A549 (cell line): ENCODE measurements at regions not wholly inside any gene's neighbourhood (a gene's known extent, or its start where the extent isn't known, plus 50 kb on each side); places are given as distances from the start of the nearest gene placed in this dataset.

ENCODE experiments used
- ATAC-seq, 2 experiments: fragments of 200-7000 bp in 1 of 2; fragments of >200 bp in 1 of 2; cut with Nextera tagmentation in 1 of 2; cut with Tn5 transposase in 1 of 2; 3 replicates each; pipeline versions ENCODE4 v1.8.0 to v1.9.1; 2018 to 2020; ENCODE audit warnings: mild to moderate bottlenecking in 1 of 2, moderate library complexity in 1 of 2
- CTCF ChIA-PET: fragments of 300-600 bp; sonication (Branson Sonifier 250); formaldehyde crosslinking; extraction: SDS; loops from one replicate; lab custom pipeline; 2021; ENCODE audit warnings: antibody characterized with exemption, inconsistent platforms; lab: Yijun Ruan, JAX
- POLR2A ChIA-PET: fragments of 350-600 bp; formaldehyde crosslinking; extraction: SDS; loops from one replicate; lab custom pipeline; 2021; ENCODE audit warnings: antibody characterized with exemption, inconsistent platforms; lab: Yijun Ruan, JAX
- DNase-seq, 2 experiments: peaks; one replicate each; pipeline versions ENCODE4 v3.0.0 to v3.0.0-alpha.2; 2011 to 2016; ENCODE audit warnings: low read depth in 1 of 2, low spot score in 1 of 2
- FAIRE-seq: peaks from 2 replicates; lab custom pipeline; 2011; peaks lifted over from hg19 to GRCh38; lab: Jason Lieb, UNC
- H3K27ac ChIP-seq, 2 experiments: fragments of >200 bp; sonication (Bioruptor Twin); formaldehyde crosslinking; 3 replicates each; pipeline ENCODE4 v1.5.1; 2016 to 2017
- H3K4me1 ChIP-seq: fragments of >200 bp; sonication (Bioruptor Twin); formaldehyde crosslinking; 3 replicates; pipeline ENCODE4 v1.6.1; 2016
- H3K4me2 ChIP-seq: fragments of >200 bp; sonication (Bioruptor Twin); formaldehyde crosslinking; 3 replicates; pipeline ENCODE4 v1.6.1; 2016
- H3K4me3 ChIP-seq: fragments of >200 bp; sonication (Bioruptor Twin); formaldehyde crosslinking; 3 replicates; pipeline ENCODE4 v1.5.1; 2016
- H3K9me3 ChIP-seq: fragments of >200 bp; sonication (Bioruptor Twin); formaldehyde crosslinking; 3 replicates; pipeline ENCODE4 v1.6.1; 2016
- CHD2 ChIP-seq: fragments of 150-350 bp; IDR thresholded peaks from 2 replicates; pipeline ENCODE4 v1.6.1; 2014; ENCODE audit warnings: low read length; ENCODE audit not compliant: partially characterized antibody
- ESRRA ChIP-seq: fragments of 150-350 bp; IDR thresholded peaks from 2 replicates; pipeline ENCODE4 v1.6.1; 2014; ENCODE audit warnings: mild to moderate bottlenecking, low read length, borderline replicate concordance
- FOSL2 ChIP-seq, 2 experiments: fragments of 450-650 bp in 1 of 2; fragments of >200 bp in 1 of 2; sonication (Bioruptor Twin) in 1 of 2; formaldehyde crosslinking; IDR thresholded peaks; 2 replicates each; pipeline versions ENCODE4 v1.5.0 to v1.6.1; 2016 to 2020; ENCODE audit warnings: mild to moderate bottlenecking in 1 of 2, moderate library complexity in 1 of 2
- FOXS1 ChIP-seq: fragments of 250-450 bp; sonication (Bioruptor Pico); IDR thresholded peaks from 2 replicates; pipeline ENCODE4 v1.5.0; 2020; ENCODE audit warnings: mild to moderate bottlenecking, moderate library complexity
- GATA3 ChIP-seq: IDR thresholded peaks from 2 replicates; pipeline ENCODE4 v1.6.1; 2012; ENCODE audit warnings: borderline replicate concordance
- HDAC2 ChIP-seq: fragments of 200-600 bp; sonication (generic); IDR thresholded peaks from 2 replicates; pipeline ENCODE4 v1.6.1; 2016
- HOXB13 ChIP-seq: fragments of 250-450 bp; sonication (Bioruptor Pico); IDR thresholded peaks from 2 replicates; pipeline ENCODE4 v1.5.0; 2020; ENCODE audit warnings: low read depth, mild to moderate bottlenecking, moderate library complexity
- HOXB5 ChIP-seq: fragments of 250-450 bp; sonication (Bioruptor Pico); IDR thresholded peaks from 2 replicates; pipeline ENCODE4 v1.5.0; 2020; ENCODE audit warnings: mild to moderate bottlenecking, moderate library complexity
- KDM1A ChIP-seq: fragments of 200-600 bp; sonication (generic); IDR thresholded peaks from 2 replicates; pipeline ENCODE4 v1.6.1; 2016; ENCODE audit warnings: low read depth, mild to moderate bottlenecking
- MAFK ChIP-seq: fragments of 450-650 bp; IDR thresholded peaks from 2 replicates; pipeline ENCODE4 v1.6.1; 2014; ENCODE audit not compliant: partially characterized antibody
- RAD21 ChIP-seq, 2 experiments: fragments of >200 bp in 1 of 2; sonication (Bioruptor Twin) in 1 of 2; formaldehyde crosslinking in 1 of 2; IDR thresholded peaks in 1 of 2; conservative IDR thresholded peaks in 1 of 2; 2 replicates in 1 of 2; 3 replicates in 1 of 2; pipeline ENCODE4 v1.6.1; 2012 to 2018; ENCODE audit warnings: inconsistent platforms in 1 of 2
- TFCP2L1 ChIP-seq: fragments of 250-450 bp; sonication (Bioruptor Pico); IDR thresholded peaks from 2 replicates; pipeline ENCODE4 v1.5.0; 2021; ENCODE audit warnings: mild to moderate bottlenecking
- ZNF302 ChIP-seq: fragments of 250-450 bp; sonication (Bioruptor Pico); IDR thresholded peaks from 2 replicates; pipeline ENCODE4 v1.9.0; 2021; ENCODE audit warnings: inconsistent platforms, mild to moderate bottlenecking, moderate library complexity
- WGBS: methylation state at CpG from one replicate; pipeline ENCODE4 v1.1.6; 2017; ENCODE audit errors: missing lambda C conversion rate; 5-methylcytosine and 5-hydroxymethylcytosine counted together
- TF ChIP-seq, protein P1 (sequence below): fragments of 250-450 bp; sonication (Bioruptor Pico); IDR thresholded peaks from 2 replicates; pipeline ENCODE4 v1.5.0; 2021; ENCODE audit warnings: mild to moderate bottlenecking, moderate library complexity, borderline replicate concordance
- TF ChIP-seq, protein P2 (sequence below): fragments of 200-600 bp; sonication (generic); IDR thresholded peaks from 2 replicates; pipeline ENCODE4 v1.6.1; 2016; ENCODE audit warnings: antibody characterized with exemption, mild to moderate bottlenecking, moderate library complexity
- TF ChIP-seq, protein P3 (sequence below): fragments of >200 bp; sonication (Bioruptor Twin); formaldehyde crosslinking; IDR thresholded peaks from 3 replicates; pipeline ENCODE4 v1.5.1; 2016

DNA sequence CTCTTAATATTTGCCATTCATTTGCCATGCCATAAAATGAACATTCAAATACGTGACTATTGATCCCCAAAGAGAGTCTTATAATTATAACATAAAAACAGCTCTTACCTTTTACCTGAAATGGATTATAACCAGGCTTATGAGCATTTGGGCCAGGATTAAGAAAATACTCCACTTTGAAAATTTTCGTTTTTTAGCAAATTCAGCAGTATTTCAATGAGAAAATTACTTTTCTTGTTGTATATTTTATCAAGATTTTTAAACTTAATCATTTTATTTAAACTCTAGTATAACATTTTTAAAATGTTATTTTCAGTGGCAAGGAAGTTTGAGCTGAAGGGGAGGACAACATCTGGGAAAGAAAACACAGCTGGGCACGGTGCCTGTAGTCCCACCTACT lies 59.0 kb upstream of the RAPGEF2 start:
- 56% methylated on average over 3 of the region's 3 CpGs for WGBS
- Histone ChIP-seq H3K4me3 (no peak overlapping the region), H3K4me1 (0 out of 3 replicates have a peak, but pooled peaks cover 7% of the 10 kb centered on the region), H3K9me3 (no peaks in the 10 kb centered on the region), H3K27ac (no peak overlapping the region), H3K4me2 (no peak overlapping the region)
- no peak for FAIRE-seq
- no peak for ATAC-seq
- TF ChIP-seq MAFK, result peak; percentile 56
- no peak for TF ChIP-seq GATA3
- ChIA-PET CTCF (no interaction called here), POLR2A (no interaction called here)
- DNase-seq, result no peak

DNA sequence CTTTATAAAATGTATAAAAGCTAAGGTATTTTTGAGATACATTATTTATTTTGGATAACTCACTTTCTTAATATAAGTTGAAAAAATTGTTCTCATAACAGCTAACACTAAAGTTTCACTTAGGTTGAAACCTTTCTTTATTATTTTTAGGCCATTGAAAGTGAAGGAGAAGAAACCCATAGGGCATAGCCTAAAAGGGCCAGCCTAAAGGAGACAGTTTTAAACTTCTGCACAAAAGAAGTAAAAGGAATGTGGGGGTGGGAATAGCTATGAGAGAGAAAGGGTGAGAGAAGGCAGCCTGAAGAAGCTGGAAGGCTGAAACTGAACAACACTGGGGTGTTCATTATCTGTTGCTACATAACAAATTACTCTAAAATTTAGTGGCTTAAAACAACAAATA lies 57.6 kb upstream of the RAPGEF2 start:
- CTCF ChIA-PET, result no interaction called here
- no peak for DNase-seq

DNA sequence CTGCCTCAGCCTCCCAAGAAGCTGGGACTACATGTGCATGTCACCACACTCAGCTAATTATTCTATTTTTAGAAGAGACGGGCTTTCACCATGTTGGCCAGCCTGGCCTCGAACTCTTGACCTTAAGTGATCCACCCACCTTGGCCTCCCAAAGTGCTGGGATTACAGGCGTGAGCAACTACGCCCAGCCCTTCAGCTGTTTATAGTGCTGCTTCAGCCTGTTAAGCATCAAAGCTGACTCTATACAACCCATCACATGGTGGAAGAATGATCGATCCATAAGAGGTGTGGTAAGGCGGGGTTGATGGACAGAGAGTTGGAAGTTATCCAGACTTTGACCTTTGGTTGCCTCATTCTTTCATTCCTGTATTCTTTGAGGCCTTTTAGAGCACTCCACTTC lies 56.2 kb upstream of the RAPGEF2 start:
- DNase-seq (no peak), FAIRE-seq (no peak)
- POLR2A ChIA-PET, result no interaction called here

More for the DNA sequence above, 57.6 kb upstream of the RAPGEF2 start:
- no peak overlapping the region for H3K4me2 ChIP-seq
- ATAC-seq (no peak), FAIRE-seq (no peak)
- POLR2A ChIA-PET, result no interaction called here
- TF ChIP-seq HOXB5, result no peak
- no peak for TF ChIP-seq ESRRA
- TF ChIP-seq, all 56 proteins: peak for 0
- no peaks in the 10 kb centered on the region for H3K9me3 ChIP-seq
- H3K4me1 ChIP-seq, result 0 out of 3 replicates have a peak, but pooled peaks cover 7% of the 10 kb centered on the region
- H3K4me3 ChIP-seq, result no peak overlapping the region
- no peak overlapping the region for H3K27ac ChIP-seq

More for the DNA sequence above, 56.2 kb upstream of the RAPGEF2 start:
- Histone ChIP-seq H3K27ac (no peak overlapping the region), H3K4me3 (no peak overlapping the region), H3K9me3 (no peaks in the 10 kb centered on the region), H3K4me2 (no peak overlapping the region), H3K4me1 (0 out of 3 replicates have a peak, but pooled peaks cover 11% of the 10 kb centered on the region)
- WGBS, result 88% methylated on average over 6 of the region's 6 CpGs
- ATAC-seq, result no peak
- CTCF ChIA-PET, result no interaction called here
- TF ChIP-seq HOXB13 (CRISPR knock-in tag) (no peak), ESRRA (no peak), FOSL2 (IDR thresholded peaks at IDR 0.05) (no peak), FOSL2 (CRISPR knock-in tag; IDR thresholded peaks at IDR 0.05) (no peak), RAD21 (conservative IDR thresholded peaks at IDR 0.05 in 1 of 2, IDR thresholded peaks at IDR 0.05 in 1 of 2) (no peak), HDAC2 (no peak), KDM1A (no peak), TFCP2L1 (no peak), FOXS1 (CRISPR knock-in tag) (no peak), CHD2 (no peak), ZNF302 (CRISPR knock-in tag) (no peak)
- TF ChIP-seq, protein P1, sequence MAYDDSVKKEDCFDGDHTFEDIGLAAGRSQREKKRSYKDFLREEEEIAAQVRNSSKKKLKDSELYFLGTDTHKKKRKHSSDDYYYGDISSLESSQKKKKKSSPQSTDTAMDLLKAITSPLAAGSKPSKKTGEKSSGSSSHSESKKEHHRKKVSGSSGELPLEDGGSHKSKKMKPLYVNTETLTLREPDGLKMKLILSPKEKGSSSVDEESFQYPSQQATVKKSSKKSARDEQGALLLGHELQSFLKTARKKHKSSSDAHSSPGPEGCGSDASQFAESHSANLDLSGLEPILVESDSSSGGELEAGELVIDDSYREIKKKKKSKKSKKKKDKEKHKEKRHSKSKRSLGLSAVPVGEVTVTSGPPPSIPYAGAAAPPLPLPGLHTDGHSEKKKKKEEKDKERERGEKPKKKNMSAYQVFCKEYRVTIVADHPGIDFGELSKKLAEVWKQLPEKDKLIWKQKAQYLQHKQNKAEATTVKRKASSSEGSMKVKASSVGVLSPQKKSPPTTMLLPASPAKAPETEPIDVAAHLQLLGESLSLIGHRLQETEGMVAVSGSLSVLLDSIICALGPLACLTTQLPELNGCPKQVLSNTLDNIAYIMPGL (CRISPR knock-in tag), result no peak
- TF ChIP-seq, protein P2, sequence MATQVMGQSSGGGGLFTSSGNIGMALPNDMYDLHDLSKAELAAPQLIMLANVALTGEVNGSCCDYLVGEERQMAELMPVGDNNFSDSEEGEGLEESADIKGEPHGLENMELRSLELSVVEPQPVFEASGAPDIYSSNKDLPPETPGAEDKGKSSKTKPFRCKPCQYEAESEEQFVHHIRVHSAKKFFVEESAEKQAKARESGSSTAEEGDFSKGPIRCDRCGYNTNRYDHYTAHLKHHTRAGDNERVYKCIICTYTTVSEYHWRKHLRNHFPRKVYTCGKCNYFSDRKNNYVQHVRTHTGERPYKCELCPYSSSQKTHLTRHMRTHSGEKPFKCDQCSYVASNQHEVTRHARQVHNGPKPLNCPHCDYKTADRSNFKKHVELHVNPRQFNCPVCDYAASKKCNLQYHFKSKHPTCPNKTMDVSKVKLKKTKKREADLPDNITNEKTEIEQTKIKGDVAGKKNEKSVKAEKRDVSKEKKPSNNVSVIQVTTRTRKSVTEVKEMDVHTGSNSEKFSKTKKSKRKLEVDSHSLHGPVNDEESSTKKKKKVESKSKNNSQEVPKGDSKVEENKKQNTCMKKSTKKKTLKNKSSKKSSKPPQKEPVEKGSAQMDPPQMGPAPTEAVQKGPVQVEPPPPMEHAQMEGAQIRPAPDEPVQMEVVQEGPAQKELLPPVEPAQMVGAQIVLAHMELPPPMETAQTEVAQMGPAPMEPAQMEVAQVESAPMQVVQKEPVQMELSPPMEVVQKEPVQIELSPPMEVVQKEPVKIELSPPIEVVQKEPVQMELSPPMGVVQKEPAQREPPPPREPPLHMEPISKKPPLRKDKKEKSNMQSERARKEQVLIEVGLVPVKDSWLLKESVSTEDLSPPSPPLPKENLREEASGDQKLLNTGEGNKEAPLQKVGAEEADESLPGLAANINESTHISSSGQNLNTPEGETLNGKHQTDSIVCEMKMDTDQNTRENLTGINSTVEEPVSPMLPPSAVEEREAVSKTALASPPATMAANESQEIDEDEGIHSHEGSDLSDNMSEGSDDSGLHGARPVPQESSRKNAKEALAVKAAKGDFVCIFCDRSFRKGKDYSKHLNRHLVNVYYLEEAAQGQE, result no peak
- TF ChIP-seq, protein P3, sequence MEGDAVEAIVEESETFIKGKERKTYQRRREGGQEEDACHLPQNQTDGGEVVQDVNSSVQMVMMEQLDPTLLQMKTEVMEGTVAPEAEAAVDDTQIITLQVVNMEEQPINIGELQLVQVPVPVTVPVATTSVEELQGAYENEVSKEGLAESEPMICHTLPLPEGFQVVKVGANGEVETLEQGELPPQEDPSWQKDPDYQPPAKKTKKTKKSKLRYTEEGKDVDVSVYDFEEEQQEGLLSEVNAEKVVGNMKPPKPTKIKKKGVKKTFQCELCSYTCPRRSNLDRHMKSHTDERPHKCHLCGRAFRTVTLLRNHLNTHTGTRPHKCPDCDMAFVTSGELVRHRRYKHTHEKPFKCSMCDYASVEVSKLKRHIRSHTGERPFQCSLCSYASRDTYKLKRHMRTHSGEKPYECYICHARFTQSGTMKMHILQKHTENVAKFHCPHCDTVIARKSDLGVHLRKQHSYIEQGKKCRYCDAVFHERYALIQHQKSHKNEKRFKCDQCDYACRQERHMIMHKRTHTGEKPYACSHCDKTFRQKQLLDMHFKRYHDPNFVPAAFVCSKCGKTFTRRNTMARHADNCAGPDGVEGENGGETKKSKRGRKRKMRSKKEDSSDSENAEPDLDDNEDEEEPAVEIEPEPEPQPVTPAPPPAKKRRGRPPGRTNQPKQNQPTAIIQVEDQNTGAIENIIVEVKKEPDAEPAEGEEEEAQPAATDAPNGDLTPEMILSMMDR, result no peak
